GM12878 (cell line): ENCODE measurements at regions not wholly inside any gene's neighbourhood (a gene's known extent, or its start where the extent isn't known, plus 50 kb on each side); places are given as distances from the start of the nearest gene placed in this dataset.

Source experiments
- ATAC-seq: fragments of 200-7000 bp; cut with Tn5 transposase; 3 replicates; pipeline ENCODE4 v1.9.1; 2020; ENCODE audit warnings: mild to moderate bottlenecking, moderate library complexity
- BruUV-seq: library from RNA; stranded (reverse); fragments of 400-500 nt; replicated peaks from 2 replicates; lab custom pipeline; 2021; lab: Mats Ljungman, UMichigan
- CTCF ChIA-PET: fragments of 300-600 bp; sonication (Branson Sonifier 250); formaldehyde crosslinking; extraction: SDS; loops from one replicate; lab custom pipeline; 2021; ENCODE audit warnings: inconsistent platforms; lab: Yijun Ruan, JAX
- POLR2A ChIA-PET: fragments of 350-600 bp; formaldehyde crosslinking; extraction: SDS; loops from one replicate; lab custom pipeline; 2021; ENCODE audit warnings: inconsistent platforms; lab: Charles Lee
- RAD21 ChIA-PET: fragments of 300-600 bp; sonication (Branson Sonifier 250); formaldehyde crosslinking; loops from one replicate; lab custom pipeline; 2023; ENCODE audit warnings: antibody characterized with exemption; ENCODE audit not compliant: unreplicated experiment; lab: Charles Lee
- SMC1A ChIA-PET: fragments of 300-600 bp; sonication (Branson Sonifier 250); formaldehyde crosslinking; loops from one replicate; lab custom pipeline; 2023; ENCODE audit not compliant: unreplicated experiment, uncharacterized antibody; lab: Charles Lee
- DNase-seq: peaks from one replicate; pipeline ENCODE4 v3.0.0-alpha.2; 2011; ENCODE audit warnings: low read depth, low spot score
- FAIRE-seq: peaks from 3 replicates; lab custom pipeline; 2011; peaks lifted over from hg19 to GRCh38; lab: Jason Lieb, UNC
- H2AFZ ChIP-seq: 2 replicates; pipeline ENCODE4 v1.6.0; 2011; ENCODE audit warnings: low read depth, low read length, control low read depth; ENCODE audit not compliant: control insufficient read depth
- H3K27ac ChIP-seq: 2 replicates; pipeline ENCODE4 v1.5.1; 2011; ENCODE audit warnings: control low read depth; ENCODE audit not compliant: control insufficient read depth, insufficient read depth
- H3K27me3 ChIP-seq, 2 experiments: replicated peaks in 1 of 2; 2 replicates each; pipeline versions ENCODE4 v1.6.0 to v1.6.1; 2011; ENCODE audit warnings: low read length in 1 of 2; ENCODE audit not compliant: control insufficient read depth in 2 of 2, insufficient read depth in 2 of 2
- H3K36me3 ChIP-seq, 2 experiments: 2 replicates each; pipeline ENCODE4 v1.5.1; 2011; ENCODE audit warnings: low read length in 1 of 2; ENCODE audit not compliant: control insufficient read depth in 2 of 2, insufficient read depth in 2 of 2
- H3K4me1 ChIP-seq: 2 replicates; pipeline ENCODE4 v1.6.1; 2011; ENCODE audit warnings: mild to moderate bottlenecking, low read length, moderate library complexity, mixed read lengths; ENCODE audit not compliant: control insufficient read depth, insufficient read depth
- H3K4me2 ChIP-seq: 2 replicates; pipeline ENCODE4 v1.6.0; 2011; ENCODE audit warnings: control low read depth; ENCODE audit not compliant: control insufficient read depth, insufficient read depth
- H3K4me3 ChIP-seq: fragments of 200-600 bp; sonication (generic); 2 replicates; pipeline ENCODE4 v1.5.1; 2016
- H3K79me2 ChIP-seq: 2 replicates; pipeline ENCODE4 v1.6.0; 2011; ENCODE audit warnings: low read length; ENCODE audit not compliant: control insufficient read depth, insufficient read depth
- H3K9ac ChIP-seq: 2 replicates; pipeline ENCODE4 v1.8.0; 2011; ENCODE audit warnings: low read length, control low read depth, mixed read lengths; ENCODE audit not compliant: control insufficient read depth, insufficient read depth
- H3K9me3 ChIP-seq: replicated peaks from 3 replicates; pipeline ENCODE4 v1.5.1; 2011; ENCODE audit warnings: mild to moderate bottlenecking, low read length; ENCODE audit not compliant: control insufficient read depth, insufficient read depth
- H4K20me1 ChIP-seq: 2 replicates; pipeline ENCODE4 v1.6.0; 2011; ENCODE audit not compliant: control insufficient read depth, insufficient read depth
- ATF2 ChIP-seq: IDR thresholded peaks from 2 replicates; pipeline ENCODE4 v1.6.1; 2012; ENCODE audit warnings: low read length, inconsistent platforms
- CHD2 ChIP-seq: IDR thresholded peaks from 2 replicates; pipeline ENCODE4 v1.6.1; 2011; ENCODE audit warnings: low read depth, low read length, improper control_type of control experiment, borderline replicate concordance
- IRF4 ChIP-seq: IDR thresholded peaks from 2 replicates; pipeline ENCODE4 v1.6.1; 2011; ENCODE audit warnings: low read depth, low read length
- SMARCA5 ChIP-seq: fragments of 450-650 bp; IDR thresholded peaks from 2 replicates; pipeline ENCODE4 v1.6.1; 2017; ENCODE audit warnings: mild to moderate bottlenecking
- WGBS: methylation state at CpG from one replicate; pipeline ENCODE4 v1.1.6; 2016; ENCODE audit warnings: low lambda C conversion rate; ENCODE audit not compliant: insufficient replicate concordance, insufficient coverage; ENCODE audit errors: missing lambda C conversion rate; 5-methylcytosine and 5-hydroxymethylcytosine counted together
- in situ Hi-C: fragments of 300-500 bp; cut with MboI; formaldehyde crosslinking; loops from 9 replicates; pipeline ENCODE4 v1.14.3; 2018; ENCODE audit warnings: mixed read lengths
- intact Hi-C: fragments of 100-400 bp; cut with micrococcal nuclease; formaldehyde crosslinking; loops from one replicate; pipeline ENCODE4 v1.14.2; 2022; ENCODE audit not compliant: unreplicated experiment
- TF ChIP-seq, protein P1 (sequence below): fragments of 450-650 bp; IDR thresholded peaks from 2 replicates; pipeline ENCODE4 v1.6.1; 2017; ENCODE audit warnings: antibody characterized with exemption, mild to moderate bottlenecking, moderate library complexity
- TF ChIP-seq, protein P2 (sequence below): IDR thresholded peaks from 2 replicates; pipeline ENCODE4 v1.6.1; 2012; ENCODE audit warnings: low read depth, low read length, improper control_type of control experiment
- TF ChIP-seq, protein P3 (sequence below): IDR thresholded peaks from 2 replicates; pipeline ENCODE4 v1.6.1; 2011; ENCODE audit warnings: borderline replicate concordance, low read depth, mild to moderate bottlenecking, moderate library complexity, mixed read lengths, low read length; ENCODE audit not compliant: insufficient read depth; ENCODE audit errors: extremely low read length

DNA sequence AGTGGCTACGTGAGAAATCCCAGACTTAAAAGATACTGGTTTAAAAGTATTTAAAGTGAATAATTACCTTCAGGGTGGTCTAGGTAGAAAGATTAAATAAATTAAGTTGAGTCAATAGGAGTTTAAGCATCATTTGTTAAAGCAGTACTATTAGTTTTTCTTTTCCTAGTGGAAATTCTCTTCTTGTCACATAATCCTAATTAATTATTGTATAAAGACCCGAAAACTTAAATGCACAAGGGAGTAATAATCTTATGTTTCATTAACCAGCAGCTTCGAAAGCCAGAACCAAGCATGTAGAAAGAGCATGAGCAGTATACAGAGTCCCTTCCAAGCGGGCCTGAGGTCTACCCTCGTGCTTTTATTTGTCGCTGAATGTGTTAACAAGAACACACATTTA, 90.2 kb upstream of the SKOR2 start:
- RAD21 ChIA-PET = no interaction called here
- SMC1A ChIA-PET = no interaction called here
- TF ChIP-seq, protein P1, sequence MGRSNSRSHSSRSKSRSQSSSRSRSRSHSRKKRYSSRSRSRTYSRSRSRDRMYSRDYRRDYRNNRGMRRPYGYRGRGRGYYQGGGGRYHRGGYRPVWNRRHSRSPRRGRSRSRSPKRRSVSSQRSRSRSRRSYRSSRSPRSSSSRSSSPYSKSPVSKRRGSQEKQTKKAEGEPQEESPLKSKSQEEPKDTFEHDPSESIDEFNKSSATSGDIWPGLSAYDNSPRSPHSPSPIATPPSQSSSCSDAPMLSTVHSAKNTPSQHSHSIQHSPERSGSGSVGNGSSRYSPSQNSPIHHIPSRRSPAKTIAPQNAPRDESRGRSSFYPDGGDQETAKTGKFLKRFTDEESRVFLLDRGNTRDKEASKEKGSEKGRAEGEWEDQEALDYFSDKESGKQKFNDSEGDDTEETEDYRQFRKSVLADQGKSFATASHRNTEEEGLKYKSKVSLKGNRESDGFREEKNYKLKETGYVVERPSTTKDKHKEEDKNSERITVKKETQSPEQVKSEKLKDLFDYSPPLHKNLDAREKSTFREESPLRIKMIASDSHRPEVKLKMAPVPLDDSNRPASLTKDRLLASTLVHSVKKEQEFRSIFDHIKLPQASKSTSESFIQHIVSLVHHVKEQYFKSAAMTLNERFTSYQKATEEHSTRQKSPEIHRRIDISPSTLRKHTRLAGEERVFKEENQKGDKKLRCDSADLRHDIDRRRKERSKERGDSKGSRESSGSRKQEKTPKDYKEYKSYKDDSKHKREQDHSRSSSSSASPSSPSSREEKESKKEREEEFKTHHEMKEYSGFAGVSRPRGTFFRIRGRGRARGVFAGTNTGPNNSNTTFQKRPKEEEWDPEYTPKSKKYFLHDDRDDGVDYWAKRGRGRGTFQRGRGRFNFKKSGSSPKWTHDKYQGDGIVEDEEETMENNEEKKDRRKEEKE = no peak
- no peak for TF ChIP-seq SMARCA5
- TF ChIP-seq CHD2 = no peak
- TF ChIP-seq, protein P2, sequence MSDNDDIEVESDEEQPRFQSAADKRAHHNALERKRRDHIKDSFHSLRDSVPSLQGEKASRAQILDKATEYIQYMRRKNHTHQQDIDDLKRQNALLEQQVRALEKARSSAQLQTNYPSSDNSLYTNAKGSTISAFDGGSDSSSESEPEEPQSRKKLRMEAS = no peak
- TF ChIP-seq, protein P3, sequence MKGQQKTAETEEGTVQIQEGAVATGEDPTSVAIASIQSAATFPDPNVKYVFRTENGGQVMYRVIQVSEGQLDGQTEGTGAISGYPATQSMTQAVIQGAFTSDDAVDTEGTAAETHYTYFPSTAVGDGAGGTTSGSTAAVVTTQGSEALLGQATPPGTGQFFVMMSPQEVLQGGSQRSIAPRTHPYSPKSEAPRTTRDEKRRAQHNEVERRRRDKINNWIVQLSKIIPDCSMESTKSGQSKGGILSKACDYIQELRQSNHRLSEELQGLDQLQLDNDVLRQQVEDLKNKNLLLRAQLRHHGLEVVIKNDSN = no peak
- no peak for TF ChIP-seq ATF2
- TF ChIP-seq IRF4 = no peak
- no TSS peak for BruUV-seq
- Histone ChIP-seq H3K79me2 (no peaks in the 10 kb centered on the region), H3K9me3 (no peaks in the 10 kb centered on the region), H3K4me2 (no peak overlapping the region), H4K20me1 (no peaks in the 10 kb centered on the region), H3K9ac (no peak overlapping the region), H2AFZ (no peak overlapping the region), H3K27me3 (no peaks in the 10 kb centered on the region), H3K4me1 (no peaks in the 10 kb centered on the region), H3K27ac (no peak overlapping the region), H3K36me3 (no peaks in the 10 kb centered on the region), H3K4me3 (no peak overlapping the region)
- POLR2A ChIA-PET = no interaction called here
- CTCF ChIA-PET = no interaction called here
- DNase-seq (no peak), FAIRE-seq (no peak), ATAC-seq (no peak)
- in situ Hi-C loops = no loop called here
- intact Hi-C loops = no loop called here
- WGBS = 16% methylated on average over 6 of the region's 6 CpGs
